ENCODE measurements at regions not wholly inside any gene's neighbourhood (a gene's known extent, or its start where the extent isn't known, plus 50 kb on each side); places are given as distances from the start of the nearest gene placed in this dataset.
A peak's percentile ranks its signal among the peaks of the same experiment; 100 is the strongest.
"Not testable (repeated sequence)": the region's sequence is repeated elsewhere in the genome, so short reads cannot be mapped to it uniquely, and the experiment has no call there.

DNA sequence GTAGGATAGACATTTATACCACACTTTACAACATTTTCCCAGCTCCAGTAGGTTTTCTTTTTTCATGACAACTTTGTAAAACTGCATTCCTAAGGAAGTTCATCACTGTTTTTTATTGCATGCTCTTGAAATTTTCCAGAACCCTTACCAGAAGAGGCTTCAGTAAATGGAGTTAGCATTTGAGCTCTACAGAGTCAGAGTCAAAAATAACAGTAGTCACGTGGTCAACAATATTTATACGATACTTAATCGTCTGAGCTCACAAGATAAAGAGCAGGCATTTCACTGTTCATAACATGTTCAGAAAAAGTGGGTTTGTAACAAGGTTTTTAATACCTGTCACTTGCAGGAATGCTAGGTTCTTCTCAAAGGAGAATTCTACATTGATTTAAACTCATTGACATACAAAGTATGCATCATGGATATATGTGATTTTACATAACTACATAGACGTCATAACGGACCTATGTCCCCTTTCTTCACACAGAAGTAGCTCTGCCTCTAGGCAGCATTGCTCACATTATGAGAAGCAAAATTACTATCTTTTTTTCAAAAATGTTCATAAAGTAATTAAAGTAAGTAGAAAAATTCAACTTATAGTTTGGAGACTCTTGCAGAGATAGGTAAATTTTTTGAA lies 187.0 kb upstream of the COL3A1 start:
- DNase-seq: no peak

DNA sequence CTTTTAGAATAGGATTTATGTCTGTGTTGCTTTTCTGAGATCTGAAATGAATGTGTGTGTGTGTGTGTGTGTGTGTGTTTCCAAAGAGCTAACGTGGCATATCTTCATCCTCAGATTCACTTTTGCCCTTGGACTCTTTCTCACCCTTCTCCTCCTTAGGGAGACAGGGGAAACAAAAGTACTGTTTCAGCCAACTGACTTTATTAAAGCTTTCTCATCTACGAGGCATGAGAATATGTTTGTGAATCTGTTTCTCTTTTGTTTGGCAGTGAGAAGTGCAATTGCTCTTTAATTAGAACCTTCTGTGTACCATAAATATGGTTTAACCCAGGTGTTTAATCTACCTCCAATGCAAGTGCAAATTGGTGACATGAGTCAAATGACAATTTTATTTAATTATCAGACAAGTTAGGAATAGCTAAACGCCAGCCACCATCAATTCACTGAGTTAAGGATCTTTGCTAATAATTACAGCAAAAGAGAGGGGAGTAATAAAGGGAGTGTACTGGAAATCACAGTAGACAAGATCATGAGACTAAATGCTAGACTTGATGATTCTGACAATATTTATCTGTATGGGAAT lies 186.4 kb upstream of the COL3A1 start:
- DNase-seq: no peak

DNA sequence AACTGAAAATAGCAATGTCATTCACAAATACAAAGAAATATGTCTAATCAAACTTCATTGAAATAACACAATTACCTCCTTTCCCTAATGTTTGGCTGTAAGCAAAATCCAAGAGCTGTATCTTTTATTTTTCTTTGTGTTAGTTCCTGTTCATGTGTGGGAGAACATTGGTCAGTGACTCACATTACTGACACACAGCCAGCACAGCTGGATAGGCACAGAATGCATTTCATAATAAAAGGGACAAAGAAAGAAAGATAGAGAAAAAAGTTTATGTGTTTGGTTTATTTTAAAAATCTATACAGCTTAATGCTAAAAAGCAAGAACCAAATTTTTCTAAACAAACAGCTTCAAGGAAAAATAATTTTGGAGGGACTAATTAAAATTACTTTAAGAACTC lies 185.6 kb upstream of the COL3A1 start:
- DNase-seq: peak in 5 of 58 donors; percentile 0 to 27 (median 3)

DNA sequence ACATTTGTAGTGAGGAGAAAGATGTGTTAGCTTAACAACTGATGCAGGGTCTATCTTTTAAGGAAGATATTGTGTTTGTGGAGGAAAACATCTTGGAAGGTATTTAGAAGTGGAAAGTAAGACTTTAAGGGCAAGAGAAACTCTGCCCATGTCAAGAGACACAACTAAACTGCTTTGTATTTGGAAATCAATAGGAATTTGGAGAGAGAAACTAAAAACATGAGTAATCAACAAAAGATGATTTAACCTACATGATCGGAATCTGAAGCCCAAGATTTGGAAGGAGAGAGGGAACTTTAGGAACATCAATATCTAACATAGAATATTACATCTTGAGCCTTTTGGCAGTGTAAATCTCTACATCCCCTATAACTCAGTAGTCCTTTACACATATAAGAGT lies 184.2 kb upstream of the COL3A1 start:
- DNase-seq: no peak

DNA sequence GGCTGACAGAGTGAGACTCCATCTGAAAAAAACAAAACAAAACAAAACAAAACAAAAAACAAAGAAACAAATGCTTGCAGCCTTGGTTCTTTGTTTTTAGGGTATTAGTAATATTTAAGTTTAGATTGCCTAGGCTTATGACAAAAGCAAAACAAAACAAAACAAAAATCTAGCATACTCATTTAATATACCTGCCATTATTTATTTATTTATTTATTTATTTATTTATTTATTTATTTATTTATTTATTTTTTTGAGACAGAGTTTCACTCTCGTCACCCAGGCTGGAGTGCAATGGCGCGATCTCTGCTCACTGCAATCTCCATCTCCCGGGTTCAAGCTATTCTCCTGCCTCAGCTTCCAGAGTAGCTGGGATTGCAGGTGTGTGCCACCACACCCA lies 179.7 kb upstream of the COL3A1 start:
- DNase-seq: not testable (repeated sequence)

DNA sequence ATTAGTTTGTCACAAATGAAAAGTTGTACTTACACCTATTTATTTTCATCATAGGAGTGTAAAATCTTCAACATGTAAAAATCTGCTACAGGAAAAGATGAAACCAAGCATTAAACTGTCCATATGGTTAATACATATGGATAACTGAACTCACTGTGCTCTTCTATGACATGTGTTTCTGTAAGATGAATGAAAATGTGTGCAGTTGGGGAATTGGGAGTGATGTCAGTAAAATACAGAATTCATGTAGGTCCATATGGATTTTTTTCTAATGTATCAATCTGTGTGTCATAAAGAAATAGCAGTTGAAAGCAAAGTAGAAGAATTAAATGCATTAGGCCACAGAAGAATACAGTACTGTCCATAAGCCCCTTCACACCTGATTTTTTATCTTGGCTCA lies 178.4 kb upstream of the COL3A1 start:
- no peak for DNase-seq

DNA sequence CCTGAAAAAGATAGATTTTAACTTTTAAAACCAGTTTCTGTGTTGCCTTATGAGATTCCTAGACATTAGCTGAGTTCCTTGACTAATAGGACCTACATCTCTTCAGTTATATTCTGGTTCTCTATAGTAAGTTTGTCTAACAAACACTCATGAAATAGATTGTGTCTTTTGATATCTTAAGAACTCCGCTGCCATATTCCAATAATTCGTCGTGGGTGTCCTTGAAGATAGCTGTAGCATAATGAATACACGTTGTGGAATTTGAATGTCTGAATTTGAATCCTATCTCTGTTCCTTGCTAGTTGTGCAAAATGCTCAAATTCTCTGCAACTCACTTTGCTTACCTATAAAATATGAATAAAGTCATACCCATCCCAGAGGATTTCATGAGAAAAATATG lies 176.8 kb upstream of the COL3A1 start:
- DNase-seq: no peak

DNA sequence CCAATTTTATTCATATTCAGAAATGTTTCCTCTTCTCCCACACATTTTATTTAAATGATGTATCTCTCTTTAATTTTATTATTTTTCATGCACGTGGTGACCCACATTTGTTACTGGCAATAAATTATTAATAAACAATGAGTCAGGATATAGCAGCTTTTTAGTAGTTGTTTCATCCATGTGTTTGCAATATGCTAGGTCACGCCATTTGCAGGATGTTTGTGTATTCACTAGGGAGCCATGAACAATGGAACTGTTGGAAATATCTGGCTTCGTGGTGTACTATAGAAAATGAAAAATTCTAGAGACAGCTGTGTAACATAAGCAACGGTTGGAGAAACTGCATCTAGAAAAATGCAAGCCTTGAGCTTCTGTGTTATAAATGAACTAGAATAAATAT lies 176.0 kb upstream of the COL3A1 start:
- no peak for DNase-seq

DNA sequence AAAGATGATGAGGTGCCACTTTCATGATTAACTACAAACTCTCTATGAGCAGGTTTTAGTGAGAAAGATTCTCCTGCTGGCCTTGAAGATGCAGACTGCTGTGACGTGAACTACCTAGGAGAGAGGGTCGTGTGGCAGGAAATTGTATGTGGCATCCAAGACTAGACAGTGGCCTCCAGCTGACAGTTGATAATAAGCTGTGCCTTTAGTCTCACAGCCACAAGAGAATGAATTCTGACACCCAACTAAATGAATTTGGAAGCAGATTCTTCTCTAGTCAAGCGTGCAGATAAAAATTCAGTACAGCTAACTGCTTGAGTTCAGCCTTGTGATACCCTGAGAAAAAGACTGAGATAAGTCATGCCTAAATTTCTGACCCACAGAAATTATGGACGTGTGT lies 169.0 kb upstream of the COL3A1 start:
- no peak for DNase-seq

DNA sequence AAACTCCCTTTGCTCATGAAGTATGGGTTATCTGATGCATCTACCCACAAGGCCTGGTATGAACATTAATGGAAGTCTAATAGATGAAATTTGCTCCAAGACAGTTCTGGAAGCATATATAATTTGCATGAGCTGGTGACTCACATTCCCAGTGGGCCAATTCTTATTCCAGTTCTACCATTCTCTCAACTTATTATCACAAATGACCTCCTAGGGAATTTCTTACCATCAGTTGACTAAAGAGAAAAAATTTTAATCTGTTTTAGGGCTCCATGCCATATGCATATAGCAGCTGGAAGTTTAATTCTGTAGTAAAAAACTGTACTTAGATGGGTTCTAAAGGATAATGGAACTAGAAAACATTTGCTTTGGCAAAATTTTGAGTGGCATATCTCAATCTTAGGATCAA lies 165.2 kb upstream of the COL3A1 start:
- no peak for DNase-seq

DNA sequence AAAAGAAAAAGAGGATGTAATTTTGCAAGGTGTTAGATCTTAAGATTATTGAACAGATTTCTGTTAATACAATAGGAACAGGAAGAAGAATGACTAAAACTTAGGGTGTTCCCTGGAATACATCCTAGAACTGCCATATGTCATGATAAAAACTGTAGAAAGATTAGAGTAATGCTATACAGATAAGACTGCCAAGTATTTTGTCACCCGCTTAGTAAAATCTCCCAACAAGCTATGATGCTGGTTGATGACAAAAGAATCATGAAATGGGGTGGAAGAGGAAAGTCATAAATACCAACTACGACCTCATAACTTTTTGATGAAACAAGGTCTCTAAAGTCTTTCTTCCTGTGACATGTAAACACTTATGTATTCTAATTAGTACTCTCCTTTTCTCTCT lies 163.6 kb upstream of the COL3A1 start:
- no peak for DNase-seq

DNA sequence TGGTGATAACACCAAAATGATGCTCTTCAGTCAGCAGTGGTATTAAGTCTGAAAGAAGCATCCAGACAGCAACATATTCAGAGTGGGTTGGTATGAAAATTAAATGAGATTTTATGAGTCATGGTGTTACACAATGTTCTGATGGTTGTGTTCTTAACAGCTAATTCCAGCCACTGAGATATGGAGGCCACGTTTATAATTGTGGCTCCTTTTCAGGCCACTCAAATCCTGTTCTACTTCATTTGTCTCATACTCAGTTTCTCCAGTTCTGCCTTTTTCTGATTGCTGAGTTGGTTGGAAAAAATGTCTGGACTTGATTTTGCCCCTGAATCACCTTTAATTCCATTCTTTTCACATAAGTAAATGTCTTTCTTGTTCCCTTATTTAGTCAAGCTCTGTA lies 162.7 kb upstream of the COL3A1 start:
- DNase-seq: no peak

DNA sequence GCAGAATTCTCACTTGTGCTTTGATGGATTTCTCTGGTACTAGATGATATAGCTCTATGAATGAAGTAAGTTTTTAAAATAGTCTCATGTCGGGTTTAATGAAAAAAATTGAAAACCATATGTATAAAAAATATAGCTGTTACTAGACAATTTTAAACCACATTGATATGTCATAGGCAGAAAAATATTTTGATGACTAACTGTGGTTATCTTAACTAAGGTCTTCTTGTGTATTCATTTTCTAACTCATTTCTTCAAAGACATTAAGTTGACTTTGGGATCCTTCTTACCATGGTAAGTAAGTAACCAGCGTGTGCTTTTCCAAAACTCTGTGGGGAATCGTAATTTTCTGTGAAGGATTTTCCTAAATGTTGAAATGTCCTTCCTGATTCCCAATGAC lies 160.9 kb upstream of the COL3A1 start:
- no peak for DNase-seq

DNA sequence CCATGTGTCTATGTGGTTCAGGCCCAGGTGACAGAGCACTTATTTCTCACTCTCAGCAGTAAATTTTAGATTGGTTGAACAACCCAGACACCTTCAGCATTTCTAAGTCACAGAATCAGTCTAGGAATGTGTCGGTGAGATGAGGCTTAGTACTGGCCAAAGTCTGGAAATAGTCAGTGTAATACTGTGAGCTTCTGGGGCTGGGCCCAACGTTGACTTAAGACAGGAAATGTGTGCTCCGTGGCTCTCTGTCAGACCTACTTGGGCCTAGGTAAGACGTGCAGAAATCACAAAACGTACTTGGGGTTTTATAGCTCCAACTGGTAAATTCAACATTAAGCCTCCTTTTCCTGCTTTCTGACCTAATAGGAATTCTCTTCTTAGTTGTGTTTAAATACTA lies 160.3 kb upstream of the COL3A1 start:
- no peak for DNase-seq

DNA sequence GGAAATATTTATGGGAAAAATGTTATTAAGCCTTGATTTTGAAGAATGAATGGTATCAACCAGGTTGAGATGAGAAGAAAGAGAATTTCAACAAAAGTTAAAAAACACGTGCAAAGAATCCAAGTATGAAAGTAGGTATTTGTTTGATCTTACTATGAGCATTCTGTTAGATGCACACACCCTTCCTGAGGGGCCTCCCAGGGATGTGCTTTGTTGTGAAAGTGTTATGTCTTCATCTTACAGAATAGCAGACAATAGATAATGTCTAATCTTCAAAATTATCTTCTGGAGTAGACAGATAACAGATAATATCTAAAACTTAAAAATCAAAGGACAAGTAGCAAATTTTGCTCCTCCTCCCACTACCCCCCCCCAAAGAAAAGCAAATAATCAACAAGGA lies 155.2 kb upstream of the COL3A1 start:
- DNase-seq: no peak

DNA sequence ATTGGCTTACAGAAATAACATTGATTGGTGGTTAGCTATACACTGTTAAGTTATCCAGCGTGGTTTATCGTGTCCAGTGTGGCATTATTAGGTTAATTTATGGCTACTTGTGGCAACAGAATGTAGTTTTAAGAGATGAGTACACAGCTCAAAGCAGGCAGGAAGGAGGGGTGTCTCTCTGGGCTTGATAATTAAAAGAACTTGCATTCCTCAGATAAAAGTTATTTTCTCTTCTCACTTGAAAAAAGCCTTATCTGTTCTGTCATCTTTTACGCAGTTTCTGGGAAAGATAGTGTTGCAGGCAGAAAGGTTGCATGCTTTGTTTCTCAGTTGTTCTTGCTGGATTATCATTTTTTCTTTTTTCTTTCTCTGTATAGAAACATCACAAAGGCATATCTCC lies 154.4 kb upstream of the COL3A1 start:
- DNase-seq: no peak

DNA sequence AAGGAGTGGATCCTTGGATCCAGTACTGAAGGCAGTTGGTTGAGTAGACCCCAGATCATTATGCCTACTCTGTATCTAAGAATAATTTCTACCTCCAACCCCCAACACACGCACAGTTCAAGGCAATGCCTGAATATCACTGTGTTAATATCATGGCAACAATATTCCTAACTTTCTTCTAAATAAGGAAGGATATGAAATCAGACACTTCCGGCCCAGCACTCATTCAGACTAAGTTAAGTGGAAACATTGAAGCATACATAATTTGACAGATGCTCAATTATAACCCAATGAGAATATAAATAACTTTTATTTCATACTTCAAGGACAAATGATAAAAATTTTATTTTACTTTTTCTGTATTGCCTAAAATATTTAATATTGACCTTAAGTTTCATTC lies 153.6 kb upstream of the COL3A1 start:
- DNase-seq: no peak

DNA sequence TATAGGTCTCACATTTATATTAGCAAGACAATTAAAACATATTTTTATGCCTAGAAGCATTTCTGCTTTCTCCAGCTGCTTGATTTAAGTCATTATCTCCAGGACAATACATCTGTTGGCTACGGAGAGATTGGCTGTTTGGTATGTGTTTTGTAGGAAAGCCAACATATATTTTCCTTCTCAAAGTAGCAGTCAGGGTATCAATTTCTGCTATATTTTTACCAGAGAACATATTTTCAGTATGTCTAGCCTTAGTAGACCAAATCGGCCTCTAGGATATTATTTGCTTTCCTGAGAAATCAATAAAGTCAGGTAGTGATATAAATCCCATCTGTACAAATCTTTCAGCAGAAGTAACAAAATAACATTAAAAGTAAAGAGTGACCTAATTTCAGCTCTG lies 150.0 kb upstream of the COL3A1 start:
- no peak for DNase-seq

DNA sequence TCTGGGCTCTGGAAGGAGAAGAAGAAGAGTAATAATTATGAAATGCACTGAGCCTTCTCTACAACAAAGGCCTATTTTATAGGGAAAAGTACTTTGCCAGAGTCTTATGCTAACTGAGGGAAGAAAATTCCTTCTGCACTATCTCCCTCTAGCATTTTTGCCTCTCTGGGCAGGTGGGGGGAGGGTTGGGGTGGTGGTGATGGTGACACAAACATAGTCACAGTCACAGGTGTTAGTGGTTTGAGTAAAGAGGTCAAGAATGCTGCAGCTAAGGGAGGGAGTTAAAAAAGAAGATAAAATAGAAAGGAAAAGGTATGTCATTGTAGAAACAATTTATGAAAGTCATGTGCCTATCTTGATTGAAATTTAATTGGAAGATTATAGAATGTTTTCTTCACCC lies 140.8 kb upstream of the COL3A1 start:
- DNase-seq: no peak

DNA sequence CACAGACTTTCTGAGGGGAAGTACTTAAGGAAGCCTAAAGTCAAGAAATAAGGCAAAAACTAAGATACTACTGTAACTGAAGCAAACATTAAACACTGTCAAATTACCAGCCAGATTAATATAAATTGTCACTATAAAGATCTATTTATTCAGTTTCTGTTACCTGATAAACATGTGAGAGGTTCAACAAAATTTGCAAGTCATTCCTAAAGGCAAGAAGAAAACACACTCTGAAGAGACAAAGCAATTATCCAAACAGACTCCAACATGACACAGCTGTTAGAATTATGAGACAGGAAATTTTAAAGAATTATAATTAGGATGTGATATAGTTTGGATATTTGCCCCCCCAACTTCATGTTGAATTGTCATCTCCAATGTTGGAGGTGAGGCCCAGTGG lies 140.4 kb upstream of the COL3A1 start:
- DNase-seq: no peak

DNA sequence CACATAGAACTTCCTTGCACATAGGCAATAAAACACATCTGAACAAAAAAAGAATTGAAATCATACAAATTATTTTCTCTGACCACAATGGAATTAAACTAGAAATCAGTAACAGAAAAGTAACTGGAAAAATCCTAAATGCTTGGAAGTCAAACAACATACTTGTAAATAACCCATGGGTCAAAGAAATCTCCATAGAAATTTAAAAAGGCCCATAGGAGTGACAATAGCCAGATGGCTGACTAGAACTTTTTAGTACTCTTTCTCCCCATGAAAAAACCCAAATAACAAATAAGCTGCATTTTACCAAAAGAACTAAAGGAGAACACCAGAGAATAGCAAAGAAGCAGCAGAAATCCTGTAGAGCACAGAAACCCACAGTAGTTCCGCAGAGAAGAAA lies 139.2 kb upstream of the COL3A1 start:
- DNase-seq: no peak

DNA sequence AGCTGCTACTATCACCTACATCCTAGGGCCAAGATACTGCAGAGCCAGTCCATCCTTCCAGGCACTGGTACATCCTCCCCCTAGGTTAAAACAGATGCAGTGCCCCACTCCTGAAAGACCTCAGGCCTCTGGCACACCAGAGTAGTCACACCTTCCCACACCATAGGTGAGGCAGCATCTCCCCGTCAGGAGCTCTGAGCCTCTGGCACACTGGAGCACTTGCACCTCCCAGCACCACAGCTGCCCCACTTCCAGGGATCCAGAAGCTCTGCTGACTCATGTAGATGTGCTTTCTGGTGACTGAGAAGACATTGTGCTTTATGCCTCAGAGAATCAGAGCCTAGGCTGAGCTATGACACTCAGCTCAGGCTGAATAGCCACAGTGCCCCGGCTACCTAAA lies 138.4 kb upstream of the COL3A1 start:
- no peak for DNase-seq

DNA sequence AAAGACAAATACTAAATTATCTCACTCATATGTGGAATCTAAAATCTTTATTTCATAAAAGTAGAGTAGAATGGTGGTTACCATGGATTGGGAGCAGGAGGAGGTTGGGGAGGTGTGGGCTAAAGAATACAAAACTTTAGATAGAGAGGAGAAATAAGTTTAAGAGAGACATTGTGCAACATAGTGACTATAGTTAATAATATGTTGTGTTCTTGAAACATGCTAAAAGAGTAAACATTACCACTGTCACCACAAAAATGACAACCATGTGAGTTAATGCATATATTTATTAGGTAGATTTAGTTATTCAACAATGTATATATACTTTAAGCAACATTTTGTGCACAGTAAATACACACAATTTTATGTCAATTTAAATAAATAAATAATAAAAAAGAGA lies 128.5 kb upstream of the COL3A1 start:
- no peak for DNase-seq

DNA sequence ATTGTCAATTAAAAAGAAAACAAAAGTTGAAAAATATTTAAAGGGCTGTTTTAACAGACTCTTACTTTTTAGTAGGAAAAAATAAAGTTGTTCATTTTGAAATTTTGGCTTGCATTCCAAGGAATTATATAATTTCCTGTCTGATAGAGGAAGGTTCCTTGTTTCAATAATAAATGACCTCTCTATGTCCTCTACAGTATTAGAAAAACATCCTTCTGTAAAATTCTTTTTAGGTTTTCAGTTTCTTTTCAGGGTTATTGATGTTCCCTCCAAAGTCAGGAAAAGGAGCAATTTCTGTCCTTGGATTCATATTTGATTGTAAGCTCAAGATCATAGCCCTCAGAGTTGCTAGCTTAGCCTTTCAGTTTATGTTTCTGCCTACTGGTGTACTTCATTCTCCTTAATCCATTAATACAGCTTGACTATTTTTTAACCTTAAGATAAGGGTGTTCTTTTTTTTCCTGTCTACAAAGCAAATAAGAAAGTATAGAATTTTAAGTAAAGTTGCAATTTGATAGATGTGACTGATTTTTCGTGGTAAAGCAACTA lies 125.2 kb upstream of the COL3A1 start:
- DNase-seq: no peak

Data from anterior cingulate cortex (tissue), 58 donors.